H9 (cell line): ENCODE measurements at regions not wholly inside any gene's neighbourhood (a gene's known extent, or its start where the extent isn't known, plus 50 kb on each side); places are given as distances from the start of the nearest gene placed in this dataset.

Experiments used
- DNase-seq: peaks from one replicate; pipeline ENCODE4 v3.0.0-alpha.2; 2017
- H2AFZ ChIP-seq: one replicate; pipeline ENCODE4 v1.6.1; 2013; ENCODE audit warnings: mild to moderate bottlenecking, low read length, control low read depth, moderate library complexity
- H2AK5ac ChIP-seq: 2 replicates; pipeline ENCODE4 v1.6.1; 2013; ENCODE audit warnings: low read length, control low read depth, mixed read lengths; ENCODE audit not compliant: insufficient read length
- H2BK120ac ChIP-seq: one replicate; pipeline ENCODE4 v1.6.1; 2013; ENCODE audit warnings: low read depth, mild to moderate bottlenecking, low read length, control low read depth, inconsistent platforms; ENCODE audit not compliant: poor library complexity, severe bottlenecking
- H2BK12ac ChIP-seq: 2 replicates; pipeline ENCODE4 v1.6.1; 2013; ENCODE audit warnings: low read length, control low read depth, mixed read lengths, low read depth; ENCODE audit not compliant: insufficient read length
- H2BK15ac ChIP-seq: 2 replicates; pipeline ENCODE4 v1.6.1; 2013; ENCODE audit warnings: low read depth, low read length, control low read depth
- H2BK20ac ChIP-seq: one replicate; pipeline ENCODE4 v1.6.1; 2013; ENCODE audit warnings: low read depth, mild to moderate bottlenecking, low read length, control low read depth, inconsistent platforms; ENCODE audit not compliant: poor library complexity, severe bottlenecking
- H2BK5ac ChIP-seq: 2 replicates; pipeline ENCODE4 v1.6.1; 2013; ENCODE audit warnings: low read length, control low read depth, mixed read lengths; ENCODE audit not compliant: insufficient read length
- H3K14ac ChIP-seq: 2 replicates; pipeline ENCODE4 v1.6.1; 2013; ENCODE audit warnings: low read length, control low read depth; ENCODE audit not compliant: insufficient read depth
- H3K18ac ChIP-seq: 2 replicates; pipeline ENCODE4 v1.6.1; 2013; ENCODE audit warnings: low read depth, mild to moderate bottlenecking, mixed read lengths, low read length, control low read depth; ENCODE audit not compliant: insufficient read length
- H3K23ac ChIP-seq: 2 replicates; pipeline ENCODE4 v1.6.1; 2013; ENCODE audit warnings: low read length, control low read depth, mixed read lengths, low read depth; ENCODE audit not compliant: insufficient read length
- H3K23me2 ChIP-seq: 2 replicates; pipeline ENCODE4 v1.6.1; 2013; ENCODE audit warnings: low read depth, mild to moderate bottlenecking, mixed read lengths, low read length, control low read depth; ENCODE audit not compliant: insufficient read length, poor library complexity, severe bottlenecking
- H3K27ac ChIP-seq: 2 replicates; pipeline ENCODE4 v1.5.1; 2013; ENCODE audit warnings: low read length, control low read depth, mixed read lengths, low read depth; ENCODE audit not compliant: insufficient read length
- H3K27me3 ChIP-seq: 2 replicates; pipeline ENCODE4 v1.6.1; 2013; ENCODE audit warnings: low read length, control low read depth, inconsistent platforms; ENCODE audit not compliant: insufficient read depth
- H3K4ac ChIP-seq: 2 replicates; pipeline ENCODE4 v1.6.1; 2013; ENCODE audit warnings: low read depth, mild to moderate bottlenecking, control low read depth, inconsistent platforms, low read length, moderate library complexity
- H3K4me1 ChIP-seq: 2 replicates; pipeline ENCODE4 v1.6.1; 2013; ENCODE audit warnings: low read length, control low read depth, inconsistent platforms; ENCODE audit not compliant: insufficient read depth
- H3K4me2 ChIP-seq: 2 replicates; pipeline ENCODE4 v1.6.1; 2013; ENCODE audit warnings: low read length, control low read depth, mixed read lengths; ENCODE audit not compliant: insufficient read length, insufficient read depth
- H3K56ac ChIP-seq: 2 replicates; pipeline ENCODE4 v1.6.1; 2013; ENCODE audit warnings: low read depth, mild to moderate bottlenecking, mixed read lengths, low read length, control low read depth; ENCODE audit not compliant: insufficient read length
- H3K79me1 ChIP-seq: 2 replicates; pipeline ENCODE4 v1.6.1; 2013; ENCODE audit warnings: low read depth, mild to moderate bottlenecking, moderate library complexity, low read length, control low read depth, inconsistent platforms; ENCODE audit not compliant: insufficient read depth, poor library complexity, severe bottlenecking
- H3K79me2 ChIP-seq: 2 replicates; pipeline ENCODE4 v1.6.1; 2013; ENCODE audit warnings: low read length, control low read depth, inconsistent platforms; ENCODE audit not compliant: insufficient read depth
- H3K9ac ChIP-seq: 2 replicates; pipeline ENCODE4 v1.6.1; 2013; ENCODE audit warnings: low read length, control low read depth, mixed read lengths; ENCODE audit not compliant: insufficient read length; ENCODE audit errors: extremely low read depth
- H3K9me3 ChIP-seq: one replicate; pipeline ENCODE4 v1.6.1; 2013; ENCODE audit warnings: low read depth, low read length, inconsistent platforms; ENCODE audit not compliant: control insufficient read depth
- H3T11ph ChIP-seq: one replicate; pipeline ENCODE4 v1.6.1; 2013; ENCODE audit warnings: mild to moderate bottlenecking, low read length, control low read depth, inconsistent platforms
- H4K20me1 ChIP-seq: one replicate; pipeline ENCODE4 v1.6.1; 2013; ENCODE audit not compliant: control insufficient read depth, insufficient read length, insufficient read depth
- H4K5ac ChIP-seq: 2 replicates; pipeline ENCODE4 v1.6.1; 2013; ENCODE audit warnings: low read depth, mild to moderate bottlenecking, mixed read lengths, low read length, control low read depth; ENCODE audit not compliant: insufficient read length
- H4K8ac ChIP-seq: replicated peaks from 2 replicates; pipeline ENCODE4 v1.6.1; 2013; ENCODE audit warnings: low read length, control low read depth, mixed read lengths, low read depth; ENCODE audit not compliant: insufficient read length
- H4K91ac ChIP-seq: 2 replicates; pipeline ENCODE4 v1.6.1; 2013; ENCODE audit warnings: low read depth, mild to moderate bottlenecking, moderate library complexity, mixed read lengths, low read length, control low read depth; ENCODE audit not compliant: insufficient read length
- H3K27ac Mint-ChIP-seq, 3 experiments: 2 replicates in 2 of 3; 3 replicates in 1 of 3; pipeline ENCODE4 v1.8.0; 2020 to 2021; ENCODE audit warnings: mixed read lengths in 3 of 3, mild to moderate bottlenecking in 1 of 3, moderate library complexity in 1 of 3
- H3K27me3 Mint-ChIP-seq: 2 replicates; pipeline ENCODE4 v1.8.0; 2021; ENCODE audit warnings: low read depth, mild to moderate bottlenecking, moderate library complexity, mixed read lengths
- H3K36me3 Mint-ChIP-seq, 3 experiments: 2 replicates in 2 of 3; 3 replicates in 1 of 3; pipeline ENCODE4 v1.8.0; 2020 to 2021; ENCODE audit warnings: low read depth in 3 of 3, mixed read lengths in 3 of 3; ENCODE audit not compliant: insufficient read depth in 1 of 3
- H3K4me1 Mint-ChIP-seq, 2 experiments: 2 replicates each; pipeline ENCODE4 v1.8.0; 2020; ENCODE audit warnings: mixed read lengths in 2 of 2
- H3K4me3 Mint-ChIP-seq, 2 experiments: 2 replicates in 1 of 2; 3 replicates in 1 of 2; pipeline ENCODE4 v1.8.0; 2020 to 2021; ENCODE audit warnings: mild to moderate bottlenecking in 2 of 2, mixed read lengths in 2 of 2, moderate library complexity in 1 of 2
- H3K9me3 Mint-ChIP-seq, 2 experiments: 2 replicates in 1 of 2; 3 replicates in 1 of 2; pipeline ENCODE4 v1.8.0; 2020; ENCODE audit warnings: mild to moderate bottlenecking in 2 of 2, mixed read lengths in 2 of 2, moderate library complexity in 1 of 2
- WGBS: extraction: QIAGEN DNeasy Blood & Tissue Kit; methylation state at CpG from one replicate; pipeline ENCODE4 v1.1.7; 2013; ENCODE audit warnings: missing lambda C conversion rate, low lambda C conversion rate, mixed read lengths; ENCODE audit not compliant: insufficient read length; ENCODE audit errors: extremely low coverage; 5-methylcytosine and 5-hydroxymethylcytosine counted together
- TF ChIP-seq, protein P1 (sequence below): fragments of 200-600 bp; sonication (generic); conservative IDR thresholded peaks from 3 replicates; pipeline ENCODE4 v1.8.0; 2021; ENCODE audit warnings: antibody characterized with exemption, mild to moderate bottlenecking

DNA sequence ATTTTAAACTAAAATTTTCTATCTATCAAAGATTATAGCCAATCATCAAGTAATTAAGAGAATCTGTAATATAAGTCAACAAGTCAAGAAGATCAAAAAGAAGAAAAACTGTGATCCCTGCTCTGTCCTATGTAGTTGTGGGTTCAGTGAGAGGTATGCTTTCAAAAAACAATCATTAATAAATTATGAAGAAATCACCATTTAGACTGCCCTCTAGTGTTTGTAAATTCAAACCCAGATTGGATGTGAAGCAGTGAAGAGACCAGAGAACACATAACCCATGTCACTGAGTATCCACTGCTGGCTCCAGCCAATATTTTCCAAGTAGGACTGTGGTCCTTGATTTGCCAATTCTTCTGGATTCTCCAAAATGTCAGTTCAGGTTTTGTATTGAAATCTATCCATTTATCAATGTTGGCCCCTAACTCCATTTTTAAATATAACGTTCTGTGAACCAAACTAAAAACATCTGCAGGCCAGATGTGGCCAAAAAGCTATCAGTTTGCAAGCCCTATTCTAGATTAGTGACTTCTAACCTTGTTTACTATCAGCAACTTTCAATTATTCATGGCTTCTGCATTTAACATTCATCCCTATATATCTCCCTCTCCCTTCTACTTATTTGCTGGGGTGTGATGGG, 467.5 kb upstream of the CXADR start:
- no peak overlapping the region for H3K4ac ChIP-seq
- H3K23me2 ChIP-seq, result no peaks in the 10 kb centered on the region
- no peak overlapping the region for H4K8ac ChIP-seq
- no peak overlapping the region for H3K9ac ChIP-seq
- H3K9me3 ChIP-seq, result no peaks in the 10 kb centered on the region
- H2BK12ac ChIP-seq, result no peak overlapping the region
- no peak overlapping the region for H3K18ac ChIP-seq
- H3K4me1 Mint-ChIP-seq, result peaks cover 10 to 14% of the 10 kb centered on the region in 2 experiments
- H3K4me3 Mint-ChIP-seq, result no peak overlapping the region
- no peak overlapping the region for H3K14ac ChIP-seq
- H3K27me3 ChIP-seq, result no peaks in the 10 kb centered on the region
- no peak overlapping the region for H3K27ac ChIP-seq
- H3K27me3 Mint-ChIP-seq, result no peaks in the 10 kb centered on the region
- peaks cover 10% of the 10 kb centered on the region in 2 experiments for H3K9me3 Mint-ChIP-seq
- no peaks in the 10 kb centered on the region for H3K79me1 ChIP-seq
- H2BK120ac ChIP-seq, result no peak overlapping the region
- no peaks in the 10 kb centered on the region for H4K20me1 ChIP-seq
- no peaks in the 10 kb centered on the region for H3K79me2 ChIP-seq
- no peak overlapping the region for H3K23ac ChIP-seq
- no CpG with 5 or more reads among the region's 1 CpG for WGBS
- H3K4me2 ChIP-seq, result no peak overlapping the region
- H2AFZ ChIP-seq, result no peak overlapping the region
- no peak overlapping the region for H2BK20ac ChIP-seq
- no peaks in the 10 kb centered on the region for H3K4me1 ChIP-seq
- no peak for DNase-seq
- H2BK15ac ChIP-seq, result no peak overlapping the region
- no peak overlapping the region for H2BK5ac ChIP-seq
- H3K27ac Mint-ChIP-seq, result no peak overlapping the region
- peaks cover 7 to 16% (median 9%) of the 10 kb centered on the region in 3 experiments; a peak in 6 of 7 replicates for H3K36me3 Mint-ChIP-seq
- H2AK5ac ChIP-seq, result no peak overlapping the region
- H3T11ph ChIP-seq, result no peak overlapping the region
- no peak overlapping the region for H3K56ac ChIP-seq
- no peak overlapping the region for H4K5ac ChIP-seq
- TF ChIP-seq, protein P1, sequence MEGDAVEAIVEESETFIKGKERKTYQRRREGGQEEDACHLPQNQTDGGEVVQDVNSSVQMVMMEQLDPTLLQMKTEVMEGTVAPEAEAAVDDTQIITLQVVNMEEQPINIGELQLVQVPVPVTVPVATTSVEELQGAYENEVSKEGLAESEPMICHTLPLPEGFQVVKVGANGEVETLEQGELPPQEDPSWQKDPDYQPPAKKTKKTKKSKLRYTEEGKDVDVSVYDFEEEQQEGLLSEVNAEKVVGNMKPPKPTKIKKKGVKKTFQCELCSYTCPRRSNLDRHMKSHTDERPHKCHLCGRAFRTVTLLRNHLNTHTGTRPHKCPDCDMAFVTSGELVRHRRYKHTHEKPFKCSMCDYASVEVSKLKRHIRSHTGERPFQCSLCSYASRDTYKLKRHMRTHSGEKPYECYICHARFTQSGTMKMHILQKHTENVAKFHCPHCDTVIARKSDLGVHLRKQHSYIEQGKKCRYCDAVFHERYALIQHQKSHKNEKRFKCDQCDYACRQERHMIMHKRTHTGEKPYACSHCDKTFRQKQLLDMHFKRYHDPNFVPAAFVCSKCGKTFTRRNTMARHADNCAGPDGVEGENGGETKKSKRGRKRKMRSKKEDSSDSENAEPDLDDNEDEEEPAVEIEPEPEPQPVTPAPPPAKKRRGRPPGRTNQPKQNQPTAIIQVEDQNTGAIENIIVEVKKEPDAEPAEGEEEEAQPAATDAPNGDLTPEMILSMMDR, result peak; percentile 65
- H4K91ac ChIP-seq, result no peak overlapping the region
